ENCODE measurements at regions not wholly inside any gene's neighbourhood (a gene's known extent, or its start where the extent isn't known, plus 50 kb on each side); places are given as distances from the start of the nearest gene placed in this dataset.
"Not testable (repeated sequence)": the region's sequence is repeated elsewhere in the genome, so short reads cannot be mapped to it uniquely, and the experiment has no call there.

DNA sequence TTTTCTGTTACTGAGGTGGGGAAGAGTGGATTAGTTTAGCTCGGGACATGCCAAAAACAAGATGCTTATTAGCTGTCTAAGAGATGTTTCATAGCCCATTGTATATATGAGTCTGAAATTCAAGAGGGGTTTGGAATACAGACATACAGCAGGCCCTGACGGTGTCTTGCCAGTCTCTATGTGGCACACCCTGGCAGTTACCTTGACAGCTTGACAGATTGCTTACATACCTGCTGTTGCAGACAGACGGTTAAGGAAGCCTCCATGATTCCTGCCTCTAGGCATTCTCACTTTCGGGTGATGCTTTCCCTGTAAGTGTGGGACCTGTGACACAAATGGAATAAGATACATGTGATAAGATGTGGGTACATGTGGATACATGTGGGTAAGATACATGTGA lies 95.0 kb downstream of the QRSL1 start:
- TF ChIP-seq, protein P1, sequence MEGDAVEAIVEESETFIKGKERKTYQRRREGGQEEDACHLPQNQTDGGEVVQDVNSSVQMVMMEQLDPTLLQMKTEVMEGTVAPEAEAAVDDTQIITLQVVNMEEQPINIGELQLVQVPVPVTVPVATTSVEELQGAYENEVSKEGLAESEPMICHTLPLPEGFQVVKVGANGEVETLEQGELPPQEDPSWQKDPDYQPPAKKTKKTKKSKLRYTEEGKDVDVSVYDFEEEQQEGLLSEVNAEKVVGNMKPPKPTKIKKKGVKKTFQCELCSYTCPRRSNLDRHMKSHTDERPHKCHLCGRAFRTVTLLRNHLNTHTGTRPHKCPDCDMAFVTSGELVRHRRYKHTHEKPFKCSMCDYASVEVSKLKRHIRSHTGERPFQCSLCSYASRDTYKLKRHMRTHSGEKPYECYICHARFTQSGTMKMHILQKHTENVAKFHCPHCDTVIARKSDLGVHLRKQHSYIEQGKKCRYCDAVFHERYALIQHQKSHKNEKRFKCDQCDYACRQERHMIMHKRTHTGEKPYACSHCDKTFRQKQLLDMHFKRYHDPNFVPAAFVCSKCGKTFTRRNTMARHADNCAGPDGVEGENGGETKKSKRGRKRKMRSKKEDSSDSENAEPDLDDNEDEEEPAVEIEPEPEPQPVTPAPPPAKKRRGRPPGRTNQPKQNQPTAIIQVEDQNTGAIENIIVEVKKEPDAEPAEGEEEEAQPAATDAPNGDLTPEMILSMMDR (IDR thresholded peaks at IDR 0.05) = no peak
- no peaks in the 10 kb centered on the region for H3K27me3 ChIP-seq (replicated peaks; ENCODE audit: insufficient read depth)
- ATAC-seq (ENCODE audit: insufficient number of reproducible peaks, low FRiP score, low read depth) (no peak), DNase-seq (ENCODE audit: low spot score) (no peak)
- no peaks in the 10 kb centered on the region for H3K36me3 ChIP-seq
- H3K27ac ChIP-seq = no peak overlapping the region
- no peaks in the 10 kb centered on the region for H3K9me3 ChIP-seq
- H3K4me3 ChIP-seq = no peak overlapping the region
- no peaks in the 10 kb centered on the region for H3K4me1 ChIP-seq (ENCODE audit: control insufficient read depth in 1 of 2, low read depth in 2 of 2)

DNA sequence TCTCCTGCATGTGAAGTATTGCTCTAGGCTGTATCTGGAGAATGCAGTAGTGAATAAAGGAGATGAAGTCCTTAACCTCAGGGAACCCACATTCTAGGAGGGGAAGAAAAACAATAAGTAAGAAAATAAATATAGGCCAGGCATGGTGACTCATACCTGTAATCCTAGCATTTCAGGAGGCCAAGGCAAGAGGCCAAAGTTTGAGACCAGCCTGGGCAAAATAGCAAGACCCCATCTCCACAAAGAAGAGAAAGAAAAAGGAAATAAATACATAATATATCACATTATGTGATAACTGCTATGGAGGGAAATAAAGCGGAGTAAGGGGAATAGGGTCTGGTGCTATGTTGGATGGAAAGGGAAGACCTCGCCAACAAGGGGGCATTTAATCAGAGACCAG lies 94.0 kb downstream of the QRSL1 start:
- not testable (repeated sequence) for H3K27ac ChIP-seq; H3K36me3 ChIP-seq; ATAC-seq (ENCODE audit: insufficient number of reproducible peaks, low FRiP score, low read depth); H3K9me3 ChIP-seq; H3K4me3 ChIP-seq; DNase-seq (ENCODE audit: low spot score); H3K4me1 ChIP-seq (ENCODE audit: control insufficient read depth in 1 of 2, low read depth in 2 of 2); H3K27me3 ChIP-seq (replicated peaks; ENCODE audit: insufficient read depth)

DNA sequence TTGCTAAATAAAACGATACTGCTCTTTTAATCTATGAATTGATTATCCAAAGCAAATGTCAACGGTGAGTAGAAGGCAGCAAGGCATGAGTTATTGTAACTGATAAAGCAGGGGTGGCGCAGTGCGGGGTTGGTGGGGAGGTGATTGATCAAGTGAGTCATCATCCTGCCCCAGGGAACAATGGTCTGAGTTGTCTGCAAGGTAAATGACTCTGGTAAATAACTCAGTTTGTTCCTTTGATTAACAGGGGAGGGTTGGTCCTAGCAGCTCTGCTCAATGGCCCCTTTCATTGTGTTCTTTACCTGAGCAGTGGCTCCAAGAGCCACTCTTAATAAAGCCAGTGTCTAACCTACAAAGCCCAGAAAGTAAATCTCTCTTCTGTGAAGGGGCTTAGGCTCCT lies 91.8 kb downstream of the QRSL1 start:
- not testable (repeated sequence) for ATAC-seq (ENCODE audit: insufficient number of reproducible peaks, low FRiP score, low read depth); H3K9me3 ChIP-seq; H3K36me3 ChIP-seq; H3K4me1 ChIP-seq (ENCODE audit: control insufficient read depth in 1 of 2, low read depth in 2 of 2); H3K27ac ChIP-seq; H3K4me3 ChIP-seq; H3K27me3 ChIP-seq (replicated peaks; ENCODE audit: insufficient read depth); DNase-seq (ENCODE audit: low spot score)
